ENCODE measurements at regions not wholly inside any gene's neighbourhood (a gene's known extent, or its start where the extent isn't known, plus 50 kb on each side); places are given as distances from the start of the nearest gene placed in this dataset.

DNA sequence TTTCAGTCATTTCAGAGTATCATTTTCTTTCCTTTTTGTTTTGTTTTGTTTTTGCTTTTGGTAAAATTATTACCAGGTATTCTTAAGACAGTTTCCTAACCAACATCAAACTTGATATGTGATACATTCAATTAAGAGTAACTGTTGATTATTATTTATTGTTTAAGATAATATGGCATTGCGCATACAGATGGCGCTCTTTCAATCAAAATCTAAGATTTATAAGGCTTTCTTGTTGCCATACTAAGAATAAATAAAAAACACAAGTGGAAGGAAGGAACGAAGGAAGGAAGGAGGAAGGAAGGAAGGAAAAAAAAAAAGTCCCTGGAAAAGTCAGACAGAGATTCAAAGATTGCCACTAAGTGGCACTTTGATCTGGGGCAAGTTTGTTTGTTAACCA is 1308.7 kb upstream of the FAM98A start:
- no peak overlapping the region for H2AFZ ChIP-seq (ENCODE audit: low read depth, low read length)
- no peaks in the 10 kb centered on the region for H3K79me2 ChIP-seq (replicated peaks; ENCODE audit: insufficient read depth, low read length)
- no peaks in the 10 kb centered on the region for H3F3A ChIP-seq (ENCODE audit: insufficient read depth, low read length, poor library complexity, severe bottlenecking)
- H3K4me2 ChIP-seq (ENCODE audit: low read length), result no peak overlapping the region
- no peak overlapping the region for H3K27ac ChIP-seq (ENCODE audit: low read length)
- no peaks in the 10 kb centered on the region for H3K36me3 ChIP-seq (ENCODE audit: insufficient read depth, low read length)
- no peaks in the 10 kb centered on the region for H3K9me2 ChIP-seq (ENCODE audit: insufficient read depth, low read length)
- TF ChIP-seq, protein P1, sequence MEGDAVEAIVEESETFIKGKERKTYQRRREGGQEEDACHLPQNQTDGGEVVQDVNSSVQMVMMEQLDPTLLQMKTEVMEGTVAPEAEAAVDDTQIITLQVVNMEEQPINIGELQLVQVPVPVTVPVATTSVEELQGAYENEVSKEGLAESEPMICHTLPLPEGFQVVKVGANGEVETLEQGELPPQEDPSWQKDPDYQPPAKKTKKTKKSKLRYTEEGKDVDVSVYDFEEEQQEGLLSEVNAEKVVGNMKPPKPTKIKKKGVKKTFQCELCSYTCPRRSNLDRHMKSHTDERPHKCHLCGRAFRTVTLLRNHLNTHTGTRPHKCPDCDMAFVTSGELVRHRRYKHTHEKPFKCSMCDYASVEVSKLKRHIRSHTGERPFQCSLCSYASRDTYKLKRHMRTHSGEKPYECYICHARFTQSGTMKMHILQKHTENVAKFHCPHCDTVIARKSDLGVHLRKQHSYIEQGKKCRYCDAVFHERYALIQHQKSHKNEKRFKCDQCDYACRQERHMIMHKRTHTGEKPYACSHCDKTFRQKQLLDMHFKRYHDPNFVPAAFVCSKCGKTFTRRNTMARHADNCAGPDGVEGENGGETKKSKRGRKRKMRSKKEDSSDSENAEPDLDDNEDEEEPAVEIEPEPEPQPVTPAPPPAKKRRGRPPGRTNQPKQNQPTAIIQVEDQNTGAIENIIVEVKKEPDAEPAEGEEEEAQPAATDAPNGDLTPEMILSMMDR (IDR thresholded peaks at IDR 0.05; ENCODE audit: poor library complexity, severe bottlenecking), result no peak
- TF ChIP-seq, protein P2, sequence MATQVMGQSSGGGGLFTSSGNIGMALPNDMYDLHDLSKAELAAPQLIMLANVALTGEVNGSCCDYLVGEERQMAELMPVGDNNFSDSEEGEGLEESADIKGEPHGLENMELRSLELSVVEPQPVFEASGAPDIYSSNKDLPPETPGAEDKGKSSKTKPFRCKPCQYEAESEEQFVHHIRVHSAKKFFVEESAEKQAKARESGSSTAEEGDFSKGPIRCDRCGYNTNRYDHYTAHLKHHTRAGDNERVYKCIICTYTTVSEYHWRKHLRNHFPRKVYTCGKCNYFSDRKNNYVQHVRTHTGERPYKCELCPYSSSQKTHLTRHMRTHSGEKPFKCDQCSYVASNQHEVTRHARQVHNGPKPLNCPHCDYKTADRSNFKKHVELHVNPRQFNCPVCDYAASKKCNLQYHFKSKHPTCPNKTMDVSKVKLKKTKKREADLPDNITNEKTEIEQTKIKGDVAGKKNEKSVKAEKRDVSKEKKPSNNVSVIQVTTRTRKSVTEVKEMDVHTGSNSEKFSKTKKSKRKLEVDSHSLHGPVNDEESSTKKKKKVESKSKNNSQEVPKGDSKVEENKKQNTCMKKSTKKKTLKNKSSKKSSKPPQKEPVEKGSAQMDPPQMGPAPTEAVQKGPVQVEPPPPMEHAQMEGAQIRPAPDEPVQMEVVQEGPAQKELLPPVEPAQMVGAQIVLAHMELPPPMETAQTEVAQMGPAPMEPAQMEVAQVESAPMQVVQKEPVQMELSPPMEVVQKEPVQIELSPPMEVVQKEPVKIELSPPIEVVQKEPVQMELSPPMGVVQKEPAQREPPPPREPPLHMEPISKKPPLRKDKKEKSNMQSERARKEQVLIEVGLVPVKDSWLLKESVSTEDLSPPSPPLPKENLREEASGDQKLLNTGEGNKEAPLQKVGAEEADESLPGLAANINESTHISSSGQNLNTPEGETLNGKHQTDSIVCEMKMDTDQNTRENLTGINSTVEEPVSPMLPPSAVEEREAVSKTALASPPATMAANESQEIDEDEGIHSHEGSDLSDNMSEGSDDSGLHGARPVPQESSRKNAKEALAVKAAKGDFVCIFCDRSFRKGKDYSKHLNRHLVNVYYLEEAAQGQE (IDR thresholded peaks at IDR 0.05; ENCODE audit: borderline replicate concordance), result no peak
- TF ChIP-seq MXI1 (conservative IDR thresholded peaks at IDR 0.05; ENCODE audit: poor library complexity, severe bottlenecking) (no peak), SMC3 (conservative IDR thresholded peaks at IDR 0.05; ENCODE audit: poor library complexity) (no peak), EZH2 (IDR thresholded peaks at IDR 0.05; ENCODE audit: borderline replicate concordance, insufficient read depth, low read length, poor library complexity, severe bottlenecking) (no peak), EP300 (conservative IDR thresholded peaks at IDR 0.05; ENCODE audit: poor library complexity, severe bottlenecking) (no peak), RAD21 (conservative IDR thresholded peaks at IDR 0.05) (no peak), TAF1 (IDR thresholded peaks at IDR 0.05; ENCODE audit: low read depth) (no peak), POLR2AphosphoS5 (IDR thresholded peaks at IDR 0.05) (no peak)
- no peak overlapping the region for H3K9ac ChIP-seq (ENCODE audit: low read length)
- H3K27me3 ChIP-seq (ENCODE audit: insufficient read depth, low read depth, low read length), result no peaks in the 10 kb centered on the region
- H4K20me1 ChIP-seq (ENCODE audit: insufficient read depth), result no peaks in the 10 kb centered on the region
- H3K9me3 ChIP-seq (ENCODE audit: low read length), result no peaks in the 10 kb centered on the region
- no peak overlapping the region for H3K4me3 ChIP-seq (ENCODE audit: low read length)

DNA sequence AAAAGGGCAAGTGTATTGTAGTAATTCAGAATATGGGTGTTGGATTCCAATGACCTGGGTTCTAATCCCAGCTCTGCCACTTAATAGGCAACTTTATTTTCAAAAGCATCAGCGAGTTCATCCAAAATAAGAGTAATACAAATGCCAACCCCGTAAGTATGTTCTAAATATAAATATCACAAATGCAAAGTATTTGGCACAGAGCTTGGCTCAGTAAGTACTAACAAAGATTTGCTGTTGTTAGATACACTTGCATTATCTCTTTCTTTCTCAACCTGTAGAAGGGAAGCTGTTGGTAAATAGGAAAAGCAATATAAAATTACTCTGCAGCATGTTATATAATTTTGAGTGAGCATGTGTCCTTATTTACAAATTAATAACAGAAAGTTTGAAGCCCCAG is 1302.6 kb upstream of the FAM98A start:
- Histone ChIP-seq H3K27me3 (ENCODE audit: insufficient read depth, low read depth, low read length) (no peaks in the 10 kb centered on the region), H2AFZ (ENCODE audit: low read depth, low read length) (no peak overlapping the region), H3K9me2 (ENCODE audit: insufficient read depth, low read length) (no peaks in the 10 kb centered on the region), H3K9ac (ENCODE audit: low read length) (no peak overlapping the region), H3K4me3 (ENCODE audit: low read length) (no peak overlapping the region), H3K27ac (ENCODE audit: low read length) (no peak overlapping the region), H3K9me3 (ENCODE audit: low read length) (no peaks in the 10 kb centered on the region), H3K79me2 (replicated peaks; ENCODE audit: insufficient read depth, low read length) (no peaks in the 10 kb centered on the region), H3K36me3 (ENCODE audit: insufficient read depth, low read length) (no peaks in the 10 kb centered on the region), H3K4me2 (ENCODE audit: low read length) (no peak overlapping the region), H4K20me1 (ENCODE audit: insufficient read depth) (no peaks in the 10 kb centered on the region), H3F3A (ENCODE audit: insufficient read depth, low read length, poor library complexity, severe bottlenecking) (no peaks in the 10 kb centered on the region)
- TF ChIP-seq POLR2AphosphoS5 (IDR thresholded peaks at IDR 0.05), result no peak
- no peak for TF ChIP-seq SMC3 (conservative IDR thresholded peaks at IDR 0.05; ENCODE audit: poor library complexity)
- TF ChIP-seq, protein P1 (IDR thresholded peaks at IDR 0.05; ENCODE audit: poor library complexity, severe bottlenecking), result no peak
- TF ChIP-seq, protein P2 (IDR thresholded peaks at IDR 0.05; ENCODE audit: borderline replicate concordance), result no peak
- no peak for TF ChIP-seq EP300 (conservative IDR thresholded peaks at IDR 0.05; ENCODE audit: poor library complexity, severe bottlenecking)
- TF ChIP-seq TAF1 (IDR thresholded peaks at IDR 0.05; ENCODE audit: low read depth), result no peak
- TF ChIP-seq EZH2 (IDR thresholded peaks at IDR 0.05; ENCODE audit: borderline replicate concordance, insufficient read depth, low read length, poor library complexity, severe bottlenecking), result no peak
